HCT116 (cell line): ENCODE measurements at regions not wholly inside any gene's neighbourhood (a gene's known extent, or its start where the extent isn't known, plus 50 kb on each side); places are given as distances from the start of the nearest gene placed in this dataset.

Source experiments
- CEBPB ChIP-seq: IDR thresholded peaks from 2 replicates; pipeline ENCODE4 v1.6.1; 2012; ENCODE audit warnings: low read depth
- CTCF ChIP-seq, 3 experiments: fragments of 200-600 bp in 1 of 3; sonication (generic) in 1 of 3; IDR thresholded peaks in 2 of 3; conservative IDR thresholded peaks in 1 of 3; 2 replicates each; pipeline ENCODE4 v1.5.1; 2012 to 2017; ENCODE audit warnings: low read depth in 2 of 3, low read length in 2 of 3, antibody characterized with exemption in 1 of 3, borderline replicate concordance in 1 of 3, control low read depth in 1 of 3, mild to moderate bottlenecking in 1 of 3, mixed read lengths in 1 of 3, mixed run types in 1 of 3, moderate library complexity in 1 of 3; ENCODE audit not compliant: insufficient read depth in 1 of 3
- EZH2 ChIP-seq: fragments of 200-600 bp; sonication (generic); IDR thresholded peaks from 2 replicates; pipeline ENCODE4 v1.6.1; 2017; ENCODE audit warnings: antibody characterized with exemption, mixed run types
- EZH2phosphoT487 ChIP-seq: fragments of 200-600 bp; IDR thresholded peaks from 2 replicates; pipeline ENCODE4 v1.6.1; 2018; ENCODE audit warnings: antibody characterized with exemption, borderline replicate concordance
- FOSL1 ChIP-seq: IDR thresholded peaks from 2 replicates; pipeline ENCODE4 v1.6.1; 2012; ENCODE audit warnings: low read depth
- MAX ChIP-seq: IDR thresholded peaks from 2 replicates; pipeline ENCODE4 v1.6.1; 2012
- POLR2A ChIP-seq: IDR thresholded peaks from 2 replicates; pipeline ENCODE4 v1.7.0; 2011; ENCODE audit warnings: borderline replicate concordance; ENCODE audit not compliant: insufficient read depth, insufficient read length; ENCODE audit errors: extremely low read depth
- SP1 ChIP-seq: IDR thresholded peaks from 2 replicates; pipeline ENCODE4 v1.6.1; 2012; ENCODE audit warnings: low read depth
- ZFX ChIP-seq: fragments of 450-650 bp; IDR thresholded peaks from 2 replicates; pipeline ENCODE4 v1.6.1; 2017
- ZNF274 ChIP-seq: fragments of 200-500 bp; sonication (Bioruptor generic); IDR thresholded peaks from 2 replicates; pipeline ENCODE4 v1.6.1; 2014; ENCODE audit warnings: mild to moderate bottlenecking, low read depth, low read length, inconsistent platforms

- TF ChIP-seq CTCF (IDR thresholded peaks at IDR 0.05 in 2 of 3, conservative IDR thresholded peaks at IDR 0.05 in 1 of 3; ENCODE audit: borderline replicate concordance in 1 of 3, insufficient read depth in 1 of 3, low read depth in 2 of 3, low read length in 2 of 3) (no peak), EZH2phosphoT487 (no peak), EZH2 (no peak), CEBPB (no peak), POLR2A (no peak), SP1 (no peak), FOSL1 (no peak), MAX (no peak), ZNF274 (no peak), ZFX (no peak)
These were observed 62.0 kb upstream of the C1QTNF9B start for GRCh38 chr13:23959231-23959862.
